GM19372 (cell line): ENCODE measurements at regions not wholly inside any gene's neighbourhood (a gene's known extent, or its start where the extent isn't known, plus 50 kb on each side); places are given as distances from the start of the nearest gene placed in this dataset.
"Not testable (repeated sequence)": the region's sequence is repeated elsewhere in the genome, so short reads cannot be mapped to it uniquely, and the experiment has no call there.

Source experiments
- ATAC-seq: cut with Tn5 transposase; IDR thresholded peaks from one replicate; pipeline ENCODE4 v1.9.1; 2021; ENCODE audit warnings: mild to moderate bottlenecking, low read depth, moderate library complexity; ENCODE audit not compliant: unreplicated experiment

DNA sequence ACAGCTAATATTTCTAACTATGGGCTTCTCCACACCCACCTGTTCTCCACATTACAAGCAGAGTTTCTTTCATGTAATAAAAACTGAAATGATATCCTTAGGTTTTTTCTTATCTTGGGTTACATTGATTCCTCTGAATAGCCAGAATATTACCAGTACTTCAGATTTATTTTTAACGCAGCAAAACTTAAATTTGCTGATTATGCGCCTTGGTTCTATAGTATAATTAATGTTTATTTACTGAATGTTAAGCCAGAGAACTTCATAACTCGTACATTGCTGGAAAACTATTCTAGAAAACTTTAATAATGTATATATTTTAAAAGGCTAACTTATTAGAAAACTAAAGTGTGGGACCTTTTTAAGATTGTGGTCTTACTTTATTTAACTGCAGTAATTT is 577.2 kb downstream of the PRKD1 start:
- no peak for ATAC-seq

DNA sequence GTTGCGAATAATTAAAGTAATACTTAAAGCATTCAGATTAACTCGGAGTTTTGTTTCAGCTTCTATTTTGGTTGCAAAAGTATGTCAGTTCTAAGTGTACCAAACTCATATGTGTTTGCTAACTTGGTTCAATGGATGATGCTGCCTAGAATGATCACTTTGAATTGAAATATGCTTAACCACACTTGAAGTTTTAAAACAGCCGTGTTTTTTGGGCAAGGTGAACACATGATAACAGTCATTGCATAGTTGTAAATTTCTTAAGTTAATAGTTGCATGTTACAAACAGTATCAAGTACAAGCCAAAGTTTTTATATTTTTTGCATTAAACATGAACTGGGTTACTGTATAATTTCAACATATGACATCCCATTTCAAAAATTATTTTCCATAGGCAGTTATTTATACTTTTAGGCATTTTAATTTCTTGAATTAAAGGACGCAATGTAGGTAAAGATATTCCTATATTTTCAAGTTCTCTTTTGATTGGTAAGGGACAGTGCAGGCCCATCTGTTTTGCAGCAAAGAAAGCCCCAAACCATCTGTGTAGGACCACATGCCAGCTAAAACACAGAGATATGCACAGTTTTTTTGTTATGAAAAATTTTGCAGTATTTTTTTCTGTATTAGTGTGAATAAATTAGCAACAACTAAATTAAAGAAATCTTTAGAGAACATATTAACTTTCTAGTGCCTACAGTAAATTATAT is 575.5 kb downstream of the PRKD1 start:
- ATAC-seq = no peak

DNA sequence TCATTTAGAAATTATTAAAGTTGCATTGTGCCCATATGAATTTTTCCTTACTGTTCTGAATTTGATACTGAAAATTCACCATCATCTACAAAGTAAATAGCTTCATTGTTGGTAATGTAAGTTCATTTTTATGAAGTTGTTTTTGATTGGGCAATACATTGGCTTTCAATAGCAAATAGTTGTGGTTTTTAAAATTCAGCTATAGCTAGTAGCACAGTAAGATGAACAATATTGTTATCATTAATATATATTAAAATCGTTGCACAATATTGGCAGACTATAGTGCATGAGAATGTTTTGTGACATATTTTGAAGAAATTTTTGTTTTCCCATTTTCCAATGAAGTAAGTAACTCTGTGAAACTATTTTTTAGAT is 575.0 kb downstream of the PRKD1 start:
- ATAC-seq = no peak

- ATAC-seq = no peak
Measured at GRCh38 chr14:29353513-29353912, 574.1 kb downstream of the PRKD1 start.

- ATAC-seq = no peak
Measured at GRCh38 chr14:29354486-29354885, 573.2 kb downstream of the PRKD1 start.

DNA sequence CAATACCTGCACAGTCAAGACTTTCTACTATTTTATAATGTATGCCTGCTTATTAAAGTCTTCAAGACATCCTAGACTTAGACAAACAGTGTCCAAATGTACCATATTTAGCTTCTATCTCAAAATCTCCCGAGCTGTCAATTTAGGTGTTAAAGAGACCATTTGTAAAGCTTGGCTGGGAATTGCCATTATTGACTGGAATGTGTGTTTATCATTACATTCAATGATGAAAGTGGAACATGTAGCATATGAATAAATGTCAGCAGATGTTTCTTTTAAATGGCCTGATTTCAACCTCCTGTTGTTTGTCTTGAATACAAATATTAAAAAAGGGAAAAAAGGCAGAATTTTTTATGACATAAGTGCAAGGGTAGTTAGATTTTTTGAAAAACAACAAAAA is 572.3 kb downstream of the PRKD1 start:
- ATAC-seq = no peak

DNA sequence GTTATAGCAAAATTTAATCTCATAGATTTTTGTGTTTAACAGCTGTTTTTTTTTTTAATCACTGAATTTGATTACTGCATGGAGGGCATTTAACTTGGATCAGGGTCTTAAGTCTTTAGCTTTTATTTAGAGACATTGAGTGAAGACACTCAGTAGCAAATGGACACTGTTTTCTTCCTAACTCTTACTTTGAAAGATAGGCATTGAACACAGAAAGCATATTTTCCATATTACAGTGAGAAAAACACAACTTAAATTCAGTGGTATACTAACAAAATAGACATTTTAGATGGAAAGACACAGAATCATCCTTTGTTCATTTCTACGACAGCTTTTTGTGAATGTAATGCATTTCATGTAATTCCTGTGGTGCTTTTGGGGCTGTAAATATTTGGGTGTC is 571.8 kb downstream of the PRKD1 start:
- ATAC-seq = no peak

DNA sequence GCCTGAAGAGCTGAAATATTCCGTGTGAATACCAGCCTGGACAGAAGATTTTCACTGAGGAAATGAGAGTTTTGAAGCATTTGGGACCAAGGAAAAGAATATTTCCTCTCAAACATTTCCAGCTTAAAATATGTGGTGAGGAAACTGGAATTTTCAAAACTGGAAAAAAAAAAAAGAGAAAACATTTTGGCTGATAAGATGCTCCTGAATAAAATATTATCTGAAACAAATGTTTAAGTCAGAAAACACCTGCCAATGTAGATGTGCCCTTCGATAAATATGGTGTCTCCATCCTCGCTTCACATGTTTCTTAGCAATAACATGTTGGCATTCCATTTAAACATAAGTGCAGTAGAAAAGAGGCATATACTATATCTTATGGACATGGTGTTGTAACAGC is 567.0 kb downstream of the PRKD1 start:
- no peak for ATAC-seq

GRCh38 chr14:29370024-29370423 is 557.6 kb downstream of the PRKD1 start:
- no peak for ATAC-seq

- no peak for ATAC-seq
Measured at GRCh38 chr14:29376237-29376636, 551.4 kb downstream of the PRKD1 start.

DNA sequence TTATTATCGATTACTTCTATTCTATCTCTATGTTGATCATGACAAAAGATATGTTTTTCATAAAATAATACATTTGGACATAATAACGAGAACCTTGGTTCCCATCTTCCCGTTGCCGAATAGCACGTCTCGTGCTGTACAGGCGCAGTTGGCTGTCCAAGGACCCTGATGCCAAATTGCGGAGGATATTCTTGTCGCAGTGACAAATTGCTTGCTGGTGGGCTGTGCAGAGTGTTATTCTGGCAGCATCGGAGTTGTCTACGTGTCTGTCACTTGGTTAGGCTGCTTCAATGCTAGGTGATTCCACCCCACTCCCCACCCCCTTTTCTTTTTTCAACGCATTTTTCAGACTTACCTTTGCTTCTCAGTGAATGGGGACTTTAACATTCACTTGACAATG is 546.8 kb downstream of the PRKD1 start:
- ATAC-seq = no peak

GRCh38 chr14:29388571-29388970 is 539.1 kb downstream of the PRKD1 start:
- no peak for ATAC-seq

DNA sequence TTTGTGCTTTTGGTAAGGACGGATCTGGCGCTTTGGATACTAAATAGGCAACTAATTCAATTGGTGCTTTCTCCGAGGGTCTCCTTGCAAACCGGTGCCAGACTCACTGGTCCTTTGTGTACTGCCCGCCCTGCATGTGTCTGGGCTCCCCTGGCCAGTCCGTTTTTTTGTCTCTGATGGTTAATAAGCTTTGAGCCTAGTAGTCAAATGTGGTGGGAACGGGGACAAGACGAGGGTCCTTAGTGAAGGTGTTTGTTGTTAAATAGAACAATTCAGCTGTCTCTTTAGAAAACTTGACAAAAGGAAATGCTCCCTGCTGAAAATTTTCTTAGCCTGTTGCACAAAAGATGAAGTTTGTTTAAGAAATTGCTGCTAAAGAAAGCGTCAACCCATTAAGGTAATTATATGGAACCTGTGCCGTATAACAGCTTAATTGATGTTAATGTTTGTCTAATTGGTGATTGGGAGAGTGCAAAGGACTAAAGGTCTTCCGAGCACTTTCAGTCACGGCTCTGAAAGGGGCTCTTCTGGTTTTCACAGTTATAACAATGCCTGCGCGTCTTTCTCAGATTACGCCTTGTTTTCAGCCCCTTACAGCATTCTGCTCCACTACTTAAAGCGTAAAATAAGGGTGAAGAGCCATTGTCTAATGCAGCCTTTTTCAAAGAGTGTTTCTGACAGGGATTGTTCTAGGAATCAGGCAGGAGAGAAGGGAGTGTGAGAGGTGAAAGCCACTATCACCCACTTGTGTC is 537.4 kb downstream of the PRKD1 start:
- ATAC-seq = no peak

GRCh38 chr14:29391231-29391630 is 536.4 kb downstream of the PRKD1 start:
- no peak for ATAC-seq

GRCh38 chr14:29391801-29392200 is 535.8 kb downstream of the PRKD1 start:
- no peak for ATAC-seq

GRCh38 chr14:29392287-29392686 is 535.4 kb downstream of the PRKD1 start:
- no peak for ATAC-seq

GRCh38 chr14:29403091-29403490 is 524.6 kb downstream of the PRKD1 start:
- ATAC-seq = no peak

DNA sequence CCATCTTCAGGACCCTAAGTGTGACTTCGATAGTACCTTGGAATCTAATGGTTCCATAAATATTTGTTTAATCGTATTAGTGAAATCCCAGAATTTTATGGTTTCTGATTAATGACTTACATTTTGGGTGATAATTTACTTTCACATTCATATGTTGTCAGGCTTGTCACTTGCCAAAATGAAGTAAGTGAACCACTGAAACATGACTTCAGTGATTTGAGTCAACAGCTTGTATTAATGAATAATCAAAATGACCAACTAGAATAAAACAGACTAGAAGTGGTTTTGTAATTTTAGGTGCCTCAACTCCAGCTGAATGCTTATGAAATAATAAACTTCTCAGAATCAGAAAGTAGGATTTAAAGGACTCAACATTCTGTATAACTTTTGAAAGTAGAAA is 517.1 kb downstream of the PRKD1 start:
- no peak for ATAC-seq

GRCh38 chr14:29414931-29415330 is 512.7 kb downstream of the PRKD1 start:
- not testable (repeated sequence) for ATAC-seq

DNA sequence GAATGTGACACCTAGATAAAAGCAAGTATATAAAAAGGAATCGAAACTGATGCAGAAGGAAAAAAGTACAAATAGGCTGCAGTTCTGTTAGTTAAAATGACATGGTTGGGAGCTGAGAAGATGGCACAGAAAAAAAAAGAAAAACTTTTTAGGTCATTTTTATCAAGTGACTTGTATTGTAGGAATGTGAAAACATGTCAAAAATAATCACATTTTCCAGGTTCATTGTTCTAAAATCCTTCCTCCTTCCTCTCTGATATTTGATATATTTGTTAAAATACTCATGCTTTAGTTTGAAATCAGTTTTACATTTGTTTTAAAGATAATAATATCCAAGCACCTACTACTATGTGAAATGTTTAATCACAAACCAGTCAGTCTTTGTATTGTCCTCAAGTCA is 507.9 kb downstream of the PRKD1 start:
- no peak for ATAC-seq

- no peak for ATAC-seq
Measured at GRCh38 chr14:29421156-29421728, 506.4 kb downstream of the PRKD1 start.
